B cell (primary cell): ENCODE measurements at regions not wholly inside any gene's neighbourhood (a gene's known extent, or its start where the extent isn't known, plus 50 kb on each side); places are given as distances from the start of the nearest gene placed in this dataset.

ENCODE experiments used
- ATAC-seq: fragments of 200-7000 bp; cut with Tn5 transposase; one replicate; pipeline ENCODE4 v1.10.0; 2021; ENCODE audit warnings: low read depth, mild to moderate bottlenecking, moderate number of reproducible peaks, moderate library complexity
- CTCF ChIA-PET: fragments of 350-600 bp; sonication (Branson Sonifier 250); formaldehyde crosslinking; loops from one replicate; lab custom pipeline; 2021; ENCODE audit warnings: antibody characterized with exemption, inconsistent platforms; lab: Charles Lee
- POLR2A ChIA-PET: fragments of 350-600 bp; sonication (Branson Sonifier 250); formaldehyde crosslinking; loops from one replicate; lab custom pipeline; 2021; ENCODE audit warnings: antibody characterized with exemption; lab: Charles Lee
- DNase-seq: peaks from one replicate; pipeline ENCODE4 v3.0.0; 2013
- H2AFZ ChIP-seq: 2 replicates; pipeline ENCODE4 v1.6.1; 2012; ENCODE audit warnings: mild to moderate bottlenecking, low read depth, low read length; ENCODE audit not compliant: insufficient read depth, poor library complexity, severe bottlenecking
- H3K27ac ChIP-seq, 2 donors: 1 replicate in 1 of 2; 2 replicates in 1 of 2; pipeline ENCODE4 v1.5.1; 2012 to 2013; ENCODE audit warnings: low read length in 2 of 2, mild to moderate bottlenecking in 2 of 2, moderate library complexity in 1 of 2
- H3K27me3 ChIP-seq, 4 experiments: fragments of 200-600 bp in 1 of 4; sonication (generic) in 1 of 4; replicated peaks in 1 of 4; 1 replicate in 2 of 4; 2 replicates in 2 of 4; pipeline versions ENCODE4 v1.6.1 to v1.7.0; 2013 to 2016; ENCODE audit warnings: low read length in 3 of 4, mild to moderate bottlenecking in 2 of 4, mixed read lengths in 1 of 4, moderate library complexity in 1 of 4; ENCODE audit not compliant: insufficient read depth in 4 of 4, control insufficient read depth in 3 of 4; ENCODE audit errors: control extremely low read depth in 1 of 4
- H3K36me3 ChIP-seq, 2 experiments: replicated peaks in 1 of 2; 1 replicate in 1 of 2; 2 replicates in 1 of 2; pipeline versions ENCODE4 v1.6.1 to v1.7.1; 2013; ENCODE audit warnings: low read length in 1 of 2; ENCODE audit not compliant: insufficient read depth in 2 of 2, control insufficient read depth in 1 of 2; ENCODE audit errors: control extremely low read depth in 1 of 2, extremely low read depth in 1 of 2
- H3K4me1 ChIP-seq, 2 donors: fragments of 200-600 bp in 1 of 2; sonication (generic) in 1 of 2; 1 replicate in 1 of 2; 2 replicates in 1 of 2; pipeline versions ENCODE4 v1.5.1 to v1.6.1; 2013 to 2017; ENCODE audit warnings: low read length in 2 of 2; ENCODE audit not compliant: control insufficient read depth in 2 of 2, insufficient read depth in 2 of 2
- H3K4me2 ChIP-seq: replicated peaks from 2 replicates; pipeline ENCODE3; 2012; ENCODE audit warnings: mild to moderate bottlenecking, low read depth, low read length; ENCODE audit not compliant: poor library complexity, severe bottlenecking
- H3K4me3 ChIP-seq, 5 experiments: fragments of 200-600 bp in 1 of 5; sonication (generic) in 1 of 5; 1 replicate in 3 of 5; 2 replicates in 2 of 5; pipeline versions ENCODE4 v1.5.1 to v1.7.0; 2011 to 2016; ENCODE audit warnings: low read length in 4 of 5, mild to moderate bottlenecking in 4 of 5, low read depth in 2 of 5, control low read depth in 1 of 5, moderate library complexity in 1 of 5; ENCODE audit not compliant: insufficient read depth in 1 of 5; ENCODE audit errors: control extremely low read depth in 1 of 5, extremely low read depth in 1 of 5
- H3K79me2 ChIP-seq: fragments of 200-600 bp; sonication (generic); one replicate; pipeline ENCODE4 v1.6.0; 2016; ENCODE audit warnings: low read length; ENCODE audit not compliant: control insufficient read depth, insufficient read depth
- H3K9ac ChIP-seq: fragments of 200-600 bp; sonication (generic); 2 replicates; pipeline ENCODE4 v1.6.1; 2017; ENCODE audit warnings: mild to moderate bottlenecking, low read length, moderate library complexity
- H3K9me3 ChIP-seq, 3 donors: one replicate each; pipeline versions ENCODE4 v1.6.1 to v1.7.1; 2013; ENCODE audit warnings: low read length in 2 of 3; ENCODE audit not compliant: control insufficient read depth in 2 of 3, insufficient read depth in 1 of 3; ENCODE audit errors: control extremely low read depth in 1 of 3
- H4K20me1 ChIP-seq: 2 replicates; pipeline ENCODE4 v1.6.0; 2012; ENCODE audit warnings: mild to moderate bottlenecking, low read length; ENCODE audit not compliant: insufficient read depth, control insufficient read depth, poor library complexity, severe bottlenecking
- H3K27ac Mint-ChIP-seq: one replicate; pipeline ENCODE4 v1.8.0; 2021; ENCODE audit warnings: mixed read lengths
- H3K27me3 Mint-ChIP-seq: one replicate; pipeline ENCODE4 v1.8.0; 2021; ENCODE audit warnings: mixed read lengths
- H3K4me1 Mint-ChIP-seq: one replicate; pipeline ENCODE4 v1.8.0; 2021; ENCODE audit warnings: mixed read lengths
- H3K4me3 Mint-ChIP-seq: one replicate; pipeline ENCODE4 v1.8.0; 2021; ENCODE audit warnings: mixed read lengths
- H3K9me3 Mint-ChIP-seq: one replicate; pipeline ENCODE4 v1.8.0; 2022; ENCODE audit warnings: mixed read lengths; ENCODE audit not compliant: insufficient read depth
- CTCF ChIP-seq: fragments of 200-600 bp; IDR thresholded peaks from one replicate; pipeline ENCODE4 v1.8.0; 2022; ENCODE audit warnings: antibody characterized with exemption, mild to moderate bottlenecking
- EZH2 ChIP-seq: IDR thresholded peaks from 2 replicates; pipeline ENCODE4 v1.6.1; 2012; ENCODE audit warnings: borderline replicate concordance, low read depth, mild to moderate bottlenecking, moderate library complexity, low read length; ENCODE audit not compliant: insufficient read depth, poor library complexity, severe bottlenecking
- WGBS: methylation state at CpG from one replicate; pipeline ENCODE4 v1.1.5; 2013; ENCODE audit warnings: missing lambda C conversion rate; ENCODE audit not compliant: insufficient coverage; 5-methylcytosine and 5-hydroxymethylcytosine counted together
- intact Hi-C: fragments of 100-400 bp; cut with micrococcal nuclease; formaldehyde crosslinking; loops from one replicate; pipeline ENCODE4 v1.10.0; 2022

DNA sequence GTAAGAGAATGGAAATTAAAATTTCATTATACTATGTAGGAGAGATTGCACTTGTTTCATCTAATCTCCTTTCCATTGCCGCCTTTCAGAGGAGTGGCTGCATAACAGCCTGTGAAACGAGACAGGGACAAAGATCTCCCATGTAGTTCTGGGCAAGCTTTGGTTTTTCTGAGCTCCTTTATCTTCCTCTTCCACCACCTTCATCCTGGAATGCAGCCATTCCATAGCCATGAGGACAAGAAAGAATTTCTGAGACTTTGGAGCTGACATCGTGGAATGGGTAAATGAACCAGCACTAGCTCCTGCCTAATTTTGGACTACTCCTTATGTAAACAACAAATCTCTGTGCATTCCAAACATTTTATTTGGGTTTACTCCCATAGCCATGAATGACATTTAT, 1587.3 kb upstream of the TENM3 start:
- H4K20me1 ChIP-seq: no peaks in the 10 kb centered on the region
- DNase-seq (no peak), ATAC-seq (no peak)
- no peaks in the 10 kb centered on the region for H3K9me3 ChIP-seq
- CTCF ChIA-PET: interaction anchor here (1.0 to 1.7 kb wide), 2 partner anchors 9 to 18 kb away, joined by 3 to 9 read pairs; no protein-coding TSS in a partner anchor
- intact Hi-C loops: no loop called here
- WGBS: 100% methylated on average over 1 of the region's 3 CpGs
- Mint-ChIP-seq H3K9me3 (no peaks in the 10 kb centered on the region), H3K27ac (no peak overlapping the region), H3K4me3 (no peak overlapping the region), H3K4me1 (no peaks in the 10 kb centered on the region), H3K27me3 (no peaks in the 10 kb centered on the region)
- H3K4me3 ChIP-seq: no peak overlapping the region
- H3K4me2 ChIP-seq: no peak overlapping the region
- H3K36me3 ChIP-seq: no peaks in the 10 kb centered on the region
- no peak overlapping the region for H3K27ac ChIP-seq
- no peaks in the 10 kb centered on the region for H3K27me3 ChIP-seq
- no peaks in the 10 kb centered on the region for H3K4me1 ChIP-seq
- H3K9ac ChIP-seq: no peak overlapping the region
- no peaks in the 10 kb centered on the region for H3K79me2 ChIP-seq
- H2AFZ ChIP-seq: no peak overlapping the region
- TF ChIP-seq CTCF (no peak), EZH2 (no peak)
- POLR2A ChIA-PET: no interaction called here

DNA sequence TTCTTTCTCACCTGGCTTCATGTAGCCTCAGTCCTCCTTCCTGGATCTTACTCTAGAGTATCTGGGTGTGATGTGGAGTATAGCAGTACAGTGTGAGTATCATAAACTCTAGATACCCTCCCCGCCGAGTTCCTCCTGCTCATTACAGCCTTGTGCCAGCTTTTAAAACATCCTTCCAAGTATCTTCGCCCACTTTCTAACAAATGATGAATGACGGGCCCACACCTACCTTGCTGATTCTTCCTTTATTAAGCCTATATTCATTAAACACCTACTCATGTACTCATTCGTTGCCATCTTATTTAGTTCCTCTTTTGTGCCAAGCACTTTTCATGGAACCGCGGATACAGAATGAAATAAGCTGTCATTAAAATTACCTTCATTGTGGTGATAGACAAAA, 1585.3 kb upstream of the TENM3 start:
- Mint-ChIP-seq H3K9me3 (no peaks in the 10 kb centered on the region), H3K27me3 (no peaks in the 10 kb centered on the region), H3K27ac (no peak overlapping the region), H3K4me3 (no peak overlapping the region), H3K4me1 (no peaks in the 10 kb centered on the region)
- Histone ChIP-seq H3K4me2 (no peak overlapping the region), H3K27ac (no peak overlapping the region), H3K79me2 (no peaks in the 10 kb centered on the region), H3K9ac (no peak overlapping the region), H3K4me3 (no peak overlapping the region), H3K9me3 (no peaks in the 10 kb centered on the region), H3K4me1 (no peaks in the 10 kb centered on the region), H3K27me3 (no peaks in the 10 kb centered on the region), H2AFZ (no peak overlapping the region), H4K20me1 (no peaks in the 10 kb centered on the region), H3K36me3 (no peaks in the 10 kb centered on the region)
- WGBS: 92% methylated on average over 5 of the region's 7 CpGs
- no peak for DNase-seq
- intact Hi-C loops: no loop called here
- ChIA-PET CTCF (no interaction called here), POLR2A (no interaction called here)
- ATAC-seq: no peak
- no peak for TF ChIP-seq EZH2
- no peak for TF ChIP-seq CTCF
